ENCODE measurements at regions not wholly inside any gene's neighbourhood (a gene's known extent, or its start where the extent isn't known, plus 50 kb on each side); places are given as distances from the start of the nearest gene placed in this dataset.

- Histone ChIP-seq H3K9me3 (replicated peaks in 1 of 3) (no peaks in the 10 kb centered on the region), H3K4me3 (no peak overlapping the region), H3K36me3 (replicated peaks in 1 of 2) (no peaks in the 10 kb centered on the region), H3K4me1 (replicated peaks in 1 of 2) (no peaks in the 10 kb centered on the region), H3K27me3 (no peaks in the 10 kb centered on the region), H3K27ac (no peak overlapping the region)
- TF ChIP-seq POLR2A (IDR thresholded peaks at IDR 0.05) (no peak), CTCF (IDR thresholded peaks at IDR 0.05) (no peak)
- intact Hi-C loops (cut with DNase I), result no loop called here
- DNase-seq, result no peak
Observed at GRCh38 chr3:162132981-162133380, 636.4 kb downstream of the OTOL1 start.

DNA sequence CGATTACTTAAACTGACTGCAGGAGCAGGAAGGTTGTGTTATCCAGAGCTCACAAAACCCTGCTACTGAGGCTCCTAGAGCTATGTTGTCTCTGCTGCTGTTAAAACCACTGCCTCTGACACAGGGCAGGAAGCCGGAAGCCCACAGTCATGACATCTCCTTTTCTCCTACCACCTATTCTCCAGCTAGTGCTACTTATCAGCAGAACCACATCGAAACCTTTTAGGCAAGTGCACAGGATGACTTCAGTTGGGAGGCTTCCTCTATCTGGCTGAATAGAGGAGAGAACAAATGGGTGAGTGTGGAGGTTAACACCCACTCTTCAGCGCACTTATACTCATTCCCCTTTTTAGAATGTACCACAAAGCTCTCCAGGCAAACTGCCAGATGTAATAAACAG is 638.0 kb downstream of the OTOL1 start:
- no peaks in the 10 kb centered on the region for H3K27me3 ChIP-seq
- intact Hi-C loops (cut with DNase I), result no loop called here

DNA sequence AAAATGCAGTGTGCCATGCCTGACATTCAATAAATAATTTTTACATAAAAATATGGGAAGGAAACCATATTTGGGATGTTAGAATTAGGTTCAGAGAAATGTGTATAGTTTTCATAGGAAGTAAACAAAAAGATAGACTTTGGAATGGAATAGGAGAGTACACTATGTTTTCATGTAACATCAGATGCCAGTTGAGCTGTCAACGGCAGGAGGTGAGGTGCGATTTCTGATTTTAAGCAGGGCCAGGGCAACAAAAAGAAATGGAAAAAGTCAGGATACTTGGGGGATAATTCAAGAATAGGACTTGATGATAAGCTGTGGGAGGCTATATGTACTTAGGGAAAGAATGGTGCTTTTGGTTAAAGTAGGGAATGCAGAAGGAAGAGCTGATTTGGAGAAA is 639.5 kb downstream of the OTOL1 start:
- DNase-seq, result no peak
- Histone ChIP-seq H3K27me3 (no peaks in the 10 kb centered on the region), H3K36me3 (replicated peaks in 1 of 2) (no peaks in the 10 kb centered on the region), H3K27ac (no peak overlapping the region), H3K9me3 (replicated peaks in 1 of 3) (no peaks in the 10 kb centered on the region), H3K4me3 (no peak overlapping the region), H3K4me1 (replicated peaks in 1 of 2) (no peaks in the 10 kb centered on the region)
- intact Hi-C loops (cut with DNase I), result no loop called here
- TF ChIP-seq POLR2A (IDR thresholded peaks at IDR 0.05) (no peak), CTCF (IDR thresholded peaks at IDR 0.05) (no peak)
- WGBS, 4 donors, result 75 to 87% (median 84%) methylated on average over 2 of the region's 2 CpGs

More for the DNA sequence above, 638.0 kb downstream of the OTOL1 start:
- Histone ChIP-seq H3K9me3 (replicated peaks in 1 of 3) (no peaks in the 10 kb centered on the region), H3K4me1 (replicated peaks in 1 of 2) (no peaks in the 10 kb centered on the region), H3K36me3 (replicated peaks in 1 of 2) (no peaks in the 10 kb centered on the region), H3K4me3 (no peak overlapping the region), H3K27ac (no peak overlapping the region)
- no peak for DNase-seq
- no peak for TF ChIP-seq POLR2A (IDR thresholded peaks at IDR 0.05)
- TF ChIP-seq CTCF (IDR thresholded peaks at IDR 0.05), result no peak
- 61 to 82% (median 65%) methylated on average over 4 of the region's 4 CpGs for WGBS, 4 donors

DNA sequence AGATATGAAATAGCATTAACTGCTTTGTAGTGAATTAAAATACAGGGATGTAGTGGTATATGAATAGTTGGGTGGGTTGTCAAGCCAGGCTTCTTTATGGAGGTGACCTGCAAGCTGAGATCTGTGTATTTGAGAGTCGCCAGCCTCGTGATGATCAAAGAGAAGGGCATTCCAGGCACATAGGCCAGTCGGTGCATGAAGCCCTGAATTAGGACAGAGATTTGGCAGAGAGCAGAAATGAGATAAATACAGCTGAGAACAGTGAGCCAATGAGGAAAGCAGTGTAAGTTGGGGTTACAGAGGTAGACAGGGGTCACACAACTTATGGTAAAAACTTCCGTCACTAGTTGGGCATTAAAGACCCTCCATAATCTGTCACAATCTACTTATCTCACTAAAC is 641.9 kb downstream of the OTOL1 start:
- Histone ChIP-seq H3K4me3 (no peak overlapping the region), H3K27me3 (no peaks in the 10 kb centered on the region), H3K9me3 (replicated peaks in 1 of 3) (no peaks in the 10 kb centered on the region), H3K36me3 (replicated peaks in 1 of 2) (no peaks in the 10 kb centered on the region), H3K4me1 (replicated peaks in 1 of 2) (no peaks in the 10 kb centered on the region), H3K27ac (no peak overlapping the region)
- TF ChIP-seq POLR2A (IDR thresholded peaks at IDR 0.05), result no peak
- TF ChIP-seq CTCF (IDR thresholded peaks at IDR 0.05), result no peak
- intact Hi-C loops (cut with DNase I), result no loop called here
- 48 to 68% (median 62%) methylated on average over 4 of the region's 4 CpGs for WGBS, 4 donors
- DNase-seq, result no peak
